ENCODE measurements at regions not wholly inside any gene's neighbourhood (a gene's known extent, or its start where the extent isn't known, plus 50 kb on each side); places are given as distances from the start of the nearest gene placed in this dataset.

DNA sequence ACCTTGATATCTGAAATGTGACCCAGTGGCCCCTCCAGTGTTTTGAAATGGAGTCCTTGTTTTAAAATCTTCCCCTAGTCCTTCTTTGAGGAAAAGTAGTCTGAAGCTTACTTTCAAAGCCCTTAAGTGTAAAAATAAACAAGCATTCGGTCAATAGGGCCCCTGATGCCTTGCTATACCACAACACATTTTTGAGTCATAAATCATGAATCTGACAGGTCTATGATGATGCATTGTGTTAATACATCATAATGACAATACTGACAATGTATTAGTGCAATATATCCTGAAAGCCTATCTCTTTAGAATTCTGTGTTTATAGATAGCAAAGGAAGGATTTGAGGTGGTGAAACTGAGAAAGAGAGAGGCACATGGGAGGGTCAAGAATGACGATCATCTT, 464.2 kb downstream of the MEIS1 start:
- TF ChIP-seq, protein P1, sequence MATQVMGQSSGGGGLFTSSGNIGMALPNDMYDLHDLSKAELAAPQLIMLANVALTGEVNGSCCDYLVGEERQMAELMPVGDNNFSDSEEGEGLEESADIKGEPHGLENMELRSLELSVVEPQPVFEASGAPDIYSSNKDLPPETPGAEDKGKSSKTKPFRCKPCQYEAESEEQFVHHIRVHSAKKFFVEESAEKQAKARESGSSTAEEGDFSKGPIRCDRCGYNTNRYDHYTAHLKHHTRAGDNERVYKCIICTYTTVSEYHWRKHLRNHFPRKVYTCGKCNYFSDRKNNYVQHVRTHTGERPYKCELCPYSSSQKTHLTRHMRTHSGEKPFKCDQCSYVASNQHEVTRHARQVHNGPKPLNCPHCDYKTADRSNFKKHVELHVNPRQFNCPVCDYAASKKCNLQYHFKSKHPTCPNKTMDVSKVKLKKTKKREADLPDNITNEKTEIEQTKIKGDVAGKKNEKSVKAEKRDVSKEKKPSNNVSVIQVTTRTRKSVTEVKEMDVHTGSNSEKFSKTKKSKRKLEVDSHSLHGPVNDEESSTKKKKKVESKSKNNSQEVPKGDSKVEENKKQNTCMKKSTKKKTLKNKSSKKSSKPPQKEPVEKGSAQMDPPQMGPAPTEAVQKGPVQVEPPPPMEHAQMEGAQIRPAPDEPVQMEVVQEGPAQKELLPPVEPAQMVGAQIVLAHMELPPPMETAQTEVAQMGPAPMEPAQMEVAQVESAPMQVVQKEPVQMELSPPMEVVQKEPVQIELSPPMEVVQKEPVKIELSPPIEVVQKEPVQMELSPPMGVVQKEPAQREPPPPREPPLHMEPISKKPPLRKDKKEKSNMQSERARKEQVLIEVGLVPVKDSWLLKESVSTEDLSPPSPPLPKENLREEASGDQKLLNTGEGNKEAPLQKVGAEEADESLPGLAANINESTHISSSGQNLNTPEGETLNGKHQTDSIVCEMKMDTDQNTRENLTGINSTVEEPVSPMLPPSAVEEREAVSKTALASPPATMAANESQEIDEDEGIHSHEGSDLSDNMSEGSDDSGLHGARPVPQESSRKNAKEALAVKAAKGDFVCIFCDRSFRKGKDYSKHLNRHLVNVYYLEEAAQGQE (IDR thresholded peaks at IDR 0.05; ENCODE audit: low read depth): no peak
- no peak for TF ChIP-seq TCF12 (IDR thresholded peaks at IDR 0.05; ENCODE audit: low read depth)
- TF ChIP-seq, protein P2, sequence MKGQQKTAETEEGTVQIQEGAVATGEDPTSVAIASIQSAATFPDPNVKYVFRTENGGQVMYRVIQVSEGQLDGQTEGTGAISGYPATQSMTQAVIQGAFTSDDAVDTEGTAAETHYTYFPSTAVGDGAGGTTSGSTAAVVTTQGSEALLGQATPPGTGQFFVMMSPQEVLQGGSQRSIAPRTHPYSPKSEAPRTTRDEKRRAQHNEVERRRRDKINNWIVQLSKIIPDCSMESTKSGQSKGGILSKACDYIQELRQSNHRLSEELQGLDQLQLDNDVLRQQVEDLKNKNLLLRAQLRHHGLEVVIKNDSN (IDR thresholded peaks at IDR 0.05): no peak
- TF ChIP-seq YY1 (IDR thresholded peaks at IDR 0.05; ENCODE audit: low read depth): no peak
- no peak for TF ChIP-seq NFIC (IDR thresholded peaks at IDR 0.05)
- no peak for TF ChIP-seq TEAD4 (IDR thresholded peaks at IDR 0.05)
- TF ChIP-seq, protein P3, sequence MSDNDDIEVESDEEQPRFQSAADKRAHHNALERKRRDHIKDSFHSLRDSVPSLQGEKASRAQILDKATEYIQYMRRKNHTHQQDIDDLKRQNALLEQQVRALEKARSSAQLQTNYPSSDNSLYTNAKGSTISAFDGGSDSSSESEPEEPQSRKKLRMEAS (IDR thresholded peaks at IDR 0.05): no peak
- no peak for TF ChIP-seq ZBTB7A (IDR thresholded peaks at IDR 0.05; ENCODE audit: low read depth)
- no peak for TF ChIP-seq RAD21 (IDR thresholded peaks at IDR 0.05; ENCODE audit: low read depth)
- no peak for TF ChIP-seq FOXM1 (IDR thresholded peaks at IDR 0.05; ENCODE audit: borderline replicate concordance, low read depth)
- no peak for TF ChIP-seq EGR1 (IDR thresholded peaks at IDR 0.05)
- no peak for TF ChIP-seq EP300 (IDR thresholded peaks at IDR 0.05; ENCODE audit: borderline replicate concordance)
- TF ChIP-seq CREB1 (IDR thresholded peaks at IDR 0.05; ENCODE audit: low read depth): no peak
- TF ChIP-seq TAF1 (IDR thresholded peaks at IDR 0.05; ENCODE audit: low read depth): no peak
- no peak for TF ChIP-seq CEBPB (IDR thresholded peaks at IDR 0.05)

DNA sequence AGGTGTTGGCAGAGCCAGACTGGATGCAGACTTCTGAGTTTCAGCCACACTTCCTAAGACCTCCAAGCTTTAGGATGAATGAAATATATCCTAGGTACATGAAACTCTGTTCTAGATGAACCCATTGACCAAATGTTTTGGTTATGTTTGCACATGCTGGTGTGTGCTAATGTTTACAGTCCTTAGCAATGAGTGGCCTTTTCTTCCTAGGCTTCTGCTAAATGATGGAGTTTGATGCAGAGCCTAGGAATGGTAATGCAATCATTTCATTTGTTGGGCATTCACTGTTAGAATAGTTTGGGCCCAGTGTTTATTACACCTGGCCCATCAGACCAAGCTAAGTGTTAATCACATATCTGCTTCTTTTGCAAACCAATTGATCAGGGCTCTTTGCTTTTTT, 464.7 kb downstream of the MEIS1 start:
- TF ChIP-seq EGR1 (IDR thresholded peaks at IDR 0.05): no peak
- no peak for TF ChIP-seq ZBTB7A (IDR thresholded peaks at IDR 0.05; ENCODE audit: low read depth)
- no peak for TF ChIP-seq EP300 (IDR thresholded peaks at IDR 0.05; ENCODE audit: borderline replicate concordance)
- TF ChIP-seq CEBPB (IDR thresholded peaks at IDR 0.05): no peak
- TF ChIP-seq, protein P1 (IDR thresholded peaks at IDR 0.05; ENCODE audit: low read depth): no peak
- TF ChIP-seq YY1 (IDR thresholded peaks at IDR 0.05; ENCODE audit: low read depth): no peak

DNA sequence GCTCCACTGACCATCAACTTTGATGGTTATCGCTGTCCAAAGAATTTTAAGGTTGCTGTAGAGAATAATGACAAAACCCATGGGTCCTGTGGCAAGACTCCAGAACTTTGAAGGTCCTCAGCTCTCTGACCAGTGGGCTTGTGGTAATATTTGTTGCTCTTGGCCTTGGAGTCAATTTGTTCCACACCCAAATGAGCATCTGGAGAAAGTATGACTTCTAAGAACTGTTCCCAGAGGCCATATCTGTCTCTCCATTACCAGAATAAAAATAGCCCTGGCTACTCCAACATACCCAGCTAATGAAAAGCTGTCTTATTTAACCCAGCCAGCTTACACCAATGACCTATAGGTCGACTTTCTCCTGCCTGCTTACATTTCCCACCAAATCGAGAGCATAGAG, 466.4 kb downstream of the MEIS1 start:
- TF ChIP-seq FOXM1 (IDR thresholded peaks at IDR 0.05; ENCODE audit: borderline replicate concordance, low read depth): no peak
- TF ChIP-seq EP300 (IDR thresholded peaks at IDR 0.05; ENCODE audit: borderline replicate concordance): no peak
- TF ChIP-seq TEAD4 (IDR thresholded peaks at IDR 0.05): no peak
- no peak for TF ChIP-seq RAD21 (IDR thresholded peaks at IDR 0.05; ENCODE audit: low read depth)
- TF ChIP-seq NFIC (IDR thresholded peaks at IDR 0.05): no peak
- TF ChIP-seq, protein P1 (IDR thresholded peaks at IDR 0.05; ENCODE audit: low read depth): no peak
- TF ChIP-seq, protein P3 (IDR thresholded peaks at IDR 0.05): no peak
- TF ChIP-seq CEBPB (IDR thresholded peaks at IDR 0.05): no peak
- TF ChIP-seq EGR1 (IDR thresholded peaks at IDR 0.05): no peak
- no peak for TF ChIP-seq CREB1 (IDR thresholded peaks at IDR 0.05; ENCODE audit: low read depth)
- no peak for TF ChIP-seq YY1 (IDR thresholded peaks at IDR 0.05; ENCODE audit: low read depth)
- TF ChIP-seq ZBTB7A (IDR thresholded peaks at IDR 0.05; ENCODE audit: low read depth): no peak
- TF ChIP-seq, protein P2 (IDR thresholded peaks at IDR 0.05): no peak
- TF ChIP-seq TCF12 (IDR thresholded peaks at IDR 0.05; ENCODE audit: low read depth): no peak
- TF ChIP-seq TAF1 (IDR thresholded peaks at IDR 0.05; ENCODE audit: low read depth): no peak

DNA sequence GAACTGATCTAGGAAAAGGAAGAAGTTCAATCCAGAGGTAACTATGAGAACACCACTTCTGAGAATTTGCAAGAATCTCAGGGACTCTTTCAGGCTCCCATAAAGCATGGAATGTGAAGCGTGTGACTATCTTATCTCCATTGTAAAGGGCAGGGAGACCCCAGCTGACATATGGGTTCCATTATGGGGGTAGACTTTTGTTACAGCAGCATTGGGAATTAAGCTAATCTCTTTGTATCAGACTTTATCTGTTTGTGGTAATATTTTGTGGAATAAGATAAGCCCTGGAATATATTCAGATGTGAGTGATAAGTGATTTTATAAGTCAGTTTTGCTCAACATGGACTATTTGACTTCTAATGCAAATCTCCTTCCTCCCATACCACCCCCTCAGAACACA, 468.3 kb downstream of the MEIS1 start:
- TF ChIP-seq, protein P2 (IDR thresholded peaks at IDR 0.05): no peak
- TF ChIP-seq EP300 (IDR thresholded peaks at IDR 0.05; ENCODE audit: borderline replicate concordance) (no peak), TCF12 (IDR thresholded peaks at IDR 0.05; ENCODE audit: low read depth) (no peak), CEBPB (IDR thresholded peaks at IDR 0.05) (no peak), NFIC (IDR thresholded peaks at IDR 0.05) (no peak), CREB1 (IDR thresholded peaks at IDR 0.05; ENCODE audit: low read depth) (no peak), FOXM1 (IDR thresholded peaks at IDR 0.05; ENCODE audit: borderline replicate concordance, low read depth) (no peak), RAD21 (IDR thresholded peaks at IDR 0.05; ENCODE audit: low read depth) (no peak), YY1 (IDR thresholded peaks at IDR 0.05; ENCODE audit: low read depth) (no peak), TAF1 (IDR thresholded peaks at IDR 0.05; ENCODE audit: low read depth) (no peak), ZBTB7A (IDR thresholded peaks at IDR 0.05; ENCODE audit: low read depth) (no peak), EGR1 (IDR thresholded peaks at IDR 0.05) (no peak)
- TF ChIP-seq, protein P1 (IDR thresholded peaks at IDR 0.05; ENCODE audit: low read depth): no peak
- TF ChIP-seq, protein P3 (IDR thresholded peaks at IDR 0.05): no peak

All from Ishikawa (cell line).